DMS 273 (cell line): ENCODE measurements at regions not wholly inside any gene's neighbourhood (a gene's known extent, or its start where the extent isn't known, plus 50 kb on each side); places are given as distances from the start of the nearest gene placed in this dataset.

Source experiments
- DNase-seq: peaks from one replicate; lab custom pipeline; 2025; ENCODE audit not compliant: unreplicated experiment; lab: John Stamatoyannopoulos, UW

- no peak for DNase-seq
Observed at GRCh38 chr6:102562713-102563112, 1169.2 kb downstream of the GRIK2 start.

- DNase-seq = no peak
Observed at GRCh38 chr6:102553214-102553613, 1159.7 kb downstream of the GRIK2 start.

- no peak for DNase-seq
Observed at GRCh38 chr6:102549221-102549874, 1155.8 kb downstream of the GRIK2 start.

GRCh38 chr6:102525336-102525735, 1131.8 kb downstream of the GRIK2 start:
- peak; percentile 24 for DNase-seq

GRCh38 chr6:102520966-102521365, 1127.5 kb downstream of the GRIK2 start:
- peak; percentile 76 for DNase-seq

- DNase-seq = no peak
Observed at GRCh38 chr6:102517506-102517905, 1124.0 kb downstream of the GRIK2 start.

GRCh38 chr6:102501615-102502014, 1108.1 kb downstream of the GRIK2 start:
- no peak for DNase-seq

GRCh38 chr6:102494808-102495207, 1101.3 kb downstream of the GRIK2 start:
- no peak for DNase-seq

GRCh38 chr6:102493485-102493884, 1100.0 kb downstream of the GRIK2 start:
- no peak for DNase-seq

GRCh38 chr6:102488729-102489128, 1095.2 kb downstream of the GRIK2 start:
- no peak for DNase-seq

GRCh38 chr6:102485480-102485879, 1092.0 kb downstream of the GRIK2 start:
- peak; percentile 36 for DNase-seq

GRCh38 chr6:102474041-102474807, 1080.7 kb downstream of the GRIK2 start:
- no peak for DNase-seq

- DNase-seq = no peak
Observed at GRCh38 chr6:102458990-102459389, 1065.5 kb downstream of the GRIK2 start.

GRCh38 chr6:102438171-102438570, 1044.7 kb downstream of the GRIK2 start:
- DNase-seq = peak; percentile 13

GRCh38 chr6:102417368-102417998, 1024.0 kb downstream of the GRIK2 start:
- DNase-seq = no peak

GRCh38 chr6:102415891-102416290, 1022.4 kb downstream of the GRIK2 start:
- no peak for DNase-seq

- DNase-seq = peak; percentile 66
Observed at GRCh38 chr6:102411796-102412195, 1018.3 kb downstream of the GRIK2 start.

GRCh38 chr6:102407886-102408741, 1014.6 kb downstream of the GRIK2 start:
- no peak for DNase-seq

- DNase-seq = no peak
Observed at GRCh38 chr6:102405860-102406259, 1012.4 kb downstream of the GRIK2 start.

GRCh38 chr6:102402635-102403329, 1009.3 kb downstream of the GRIK2 start:
- peak; percentile 60 for DNase-seq
